ENCODE measurements at regions not wholly inside any gene's neighbourhood (a gene's known extent, or its start where the extent isn't known, plus 50 kb on each side); places are given as distances from the start of the nearest gene placed in this dataset.

DNA sequence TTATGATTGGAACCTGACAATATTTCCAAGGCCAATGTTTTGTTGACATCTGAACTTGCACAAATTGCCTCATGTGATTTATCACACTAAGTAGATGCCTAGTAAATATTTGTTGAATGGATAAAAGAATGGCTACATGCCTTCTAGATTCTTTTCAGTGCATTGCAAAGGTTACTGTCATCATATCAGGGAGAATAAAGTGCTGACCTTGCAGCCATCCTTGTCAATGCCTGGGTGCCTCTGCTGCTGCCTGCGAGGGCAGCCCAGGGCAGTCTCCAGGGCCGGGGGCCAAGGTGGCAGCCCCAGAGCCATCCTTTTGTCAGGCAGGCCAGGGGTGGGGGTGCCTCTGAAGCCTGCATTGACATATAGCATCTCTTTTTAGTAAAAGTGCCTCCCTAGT, 325.6 kb upstream of the MTNR1B start:
- TF ChIP-seq POLR2A (IDR thresholded peaks at IDR 0.05) (no peak), POLR2AphosphoS5 (IDR thresholded peaks at IDR 0.05) (no peak)
- TF ChIP-seq, protein P1, sequence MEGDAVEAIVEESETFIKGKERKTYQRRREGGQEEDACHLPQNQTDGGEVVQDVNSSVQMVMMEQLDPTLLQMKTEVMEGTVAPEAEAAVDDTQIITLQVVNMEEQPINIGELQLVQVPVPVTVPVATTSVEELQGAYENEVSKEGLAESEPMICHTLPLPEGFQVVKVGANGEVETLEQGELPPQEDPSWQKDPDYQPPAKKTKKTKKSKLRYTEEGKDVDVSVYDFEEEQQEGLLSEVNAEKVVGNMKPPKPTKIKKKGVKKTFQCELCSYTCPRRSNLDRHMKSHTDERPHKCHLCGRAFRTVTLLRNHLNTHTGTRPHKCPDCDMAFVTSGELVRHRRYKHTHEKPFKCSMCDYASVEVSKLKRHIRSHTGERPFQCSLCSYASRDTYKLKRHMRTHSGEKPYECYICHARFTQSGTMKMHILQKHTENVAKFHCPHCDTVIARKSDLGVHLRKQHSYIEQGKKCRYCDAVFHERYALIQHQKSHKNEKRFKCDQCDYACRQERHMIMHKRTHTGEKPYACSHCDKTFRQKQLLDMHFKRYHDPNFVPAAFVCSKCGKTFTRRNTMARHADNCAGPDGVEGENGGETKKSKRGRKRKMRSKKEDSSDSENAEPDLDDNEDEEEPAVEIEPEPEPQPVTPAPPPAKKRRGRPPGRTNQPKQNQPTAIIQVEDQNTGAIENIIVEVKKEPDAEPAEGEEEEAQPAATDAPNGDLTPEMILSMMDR (IDR thresholded peaks at IDR 0.05), result no peak

All from transverse colon (tissue), 4 donors.